Fibroblast of skin of left quadriceps (primary cell): ENCODE measurements at regions not wholly inside any gene's neighbourhood (a gene's known extent, or its start where the extent isn't known, plus 50 kb on each side); places are given as distances from the start of the nearest gene placed in this dataset.
A peak's percentile ranks its signal among the peaks of the same experiment; 100 is the strongest.
"Not testable (repeated sequence)": the region's sequence is repeated elsewhere in the genome, so short reads cannot be mapped to it uniquely, and the experiment has no call there.

Experiments used
- DNase-seq, 2 experiments: peaks; one replicate each; pipeline ENCODE4 v3.0.0-alpha.2; 2013; ENCODE audit warnings: low read depth in 2 of 2

GRCh38 chr5:125926172-125926571 lies 497.0 kb upstream of the GRAMD2B start:
- DNase-seq = no peak

GRCh38 chr5:125928663-125929062 lies 494.5 kb upstream of the GRAMD2B start:
- DNase-seq = no peak

GRCh38 chr5:125950012-125950615 lies 473.1 kb upstream of the GRAMD2B start:
- no peak for DNase-seq

- no peak for DNase-seq
These were observed 462.1 kb upstream of the GRAMD2B start for GRCh38 chr5:125961150-125961549.

GRCh38 chr5:125965577-125965976 lies 457.6 kb upstream of the GRAMD2B start:
- no peak for DNase-seq

GRCh38 chr5:125967576-125967975 lies 455.6 kb upstream of the GRAMD2B start:
- DNase-seq = no peak

- no peak for DNase-seq
These were observed 454.0 kb upstream of the GRAMD2B start for GRCh38 chr5:125969011-125969813.

- no peak for DNase-seq
These were observed 453.4 kb upstream of the GRAMD2B start for GRCh38 chr5:125969814-125970171.

- no peak for DNase-seq
These were observed 452.4 kb upstream of the GRAMD2B start for GRCh38 chr5:125970631-125971307.

GRCh38 chr5:125972706-125973105 lies 450.5 kb upstream of the GRAMD2B start:
- DNase-seq = no peak

GRCh38 chr5:125974679-125975078 lies 448.5 kb upstream of the GRAMD2B start:
- DNase-seq = no peak

- DNase-seq = no peak
These were observed 446.7 kb upstream of the GRAMD2B start for GRCh38 chr5:125976421-125977000.

GRCh38 chr5:125978015-125978414 lies 445.2 kb upstream of the GRAMD2B start:
- DNase-seq = no peak

GRCh38 chr5:125979636-125980035 lies 443.6 kb upstream of the GRAMD2B start:
- no peak for DNase-seq

GRCh38 chr5:125981016-125981415 lies 442.2 kb upstream of the GRAMD2B start:
- DNase-seq = no peak

GRCh38 chr5:125987677-125988255 lies 435.4 kb upstream of the GRAMD2B start:
- DNase-seq = no peak

GRCh38 chr5:125992050-125992449 lies 431.2 kb upstream of the GRAMD2B start:
- DNase-seq = no peak

GRCh38 chr5:125999271-126000030 lies 423.8 kb upstream of the GRAMD2B start:
- not testable (repeated sequence) for DNase-seq

GRCh38 chr5:126000507-126000906 lies 422.7 kb upstream of the GRAMD2B start:
- peak in 1 of 2 experiments; percentile 40 for DNase-seq

- peak; percentile 82 for DNase-seq
These were observed 420.8 kb upstream of the GRAMD2B start for GRCh38 chr5:126002222-126002897.

- DNase-seq = peak; percentile 67 to 71
These were observed 419.9 kb upstream of the GRAMD2B start for GRCh38 chr5:126003309-126003708.
